T-cell (primary cell): ENCODE measurements at regions not wholly inside any gene's neighbourhood (a gene's known extent, or its start where the extent isn't known, plus 50 kb on each side); places are given as distances from the start of the nearest gene placed in this dataset.

ENCODE experiments used
- ATAC-seq, 4 experiments: fragments of 200-7000 bp in 3 of 4; fragments of 150-1000 bp in 1 of 4; cut with Tn5 transposase; replicated peaks in 1 of 4; 1 replicate in 3 of 4; 2 replicates in 1 of 4; pipeline ENCODE4 v1.10.0; 2021; ENCODE audit warnings: moderate library complexity in 3 of 4, mild to moderate bottlenecking in 2 of 4, moderate number of reproducible peaks in 1 of 4
- CTCF ChIA-PET, 2 donors: fragments of 300-600 bp; sonication (Branson Sonifier 250); formaldehyde crosslinking; loops; one replicate each; lab custom pipeline; 2022; ENCODE audit warnings: antibody characterized with exemption in 2 of 2; lab: Charles Lee
- POLR2A ChIA-PET, 2 donors: fragments of 300-600 bp; sonication (Branson Sonifier 250); formaldehyde crosslinking; loops; one replicate each; lab custom pipeline; 2022; ENCODE audit warnings: antibody characterized with exemption in 2 of 2; lab: Charles Lee
- DNase-seq, 35 experiments: peaks; one replicate each; pipeline versions ENCODE4 v3.0.0 to v3.0.0-alpha.2; 2013 to 2023
- H3K27ac ChIP-seq: one replicate; pipeline ENCODE4 v1.5.1; 2013; ENCODE audit warnings: low read length
- H3K27me3 ChIP-seq, 2 experiments: replicated peaks in 1 of 2; 1 replicate in 1 of 2; 2 replicates in 1 of 2; pipeline versions ENCODE4 v1.6.1 to v1.7.0; 2013; ENCODE audit warnings: low read length in 1 of 2, mixed read lengths in 1 of 2; ENCODE audit not compliant: control insufficient read depth in 2 of 2, insufficient read depth in 2 of 2; ENCODE audit errors: extremely low read depth in 1 of 2
- H3K36me3 ChIP-seq, 2 donors: 1 replicate in 1 of 2; 2 replicates in 1 of 2; pipeline versions ENCODE4 v1.6.1 to v1.7.0; 2013; ENCODE audit warnings: low read length in 1 of 2; ENCODE audit not compliant: control insufficient read depth in 2 of 2, insufficient read depth in 1 of 2; ENCODE audit errors: extremely low read depth in 1 of 2
- H3K4me1 ChIP-seq, 2 experiments: 1 replicate in 1 of 2; 2 replicates in 1 of 2; pipeline versions ENCODE4 v1.6.1 to v1.7.0; 2013; ENCODE audit warnings: low read length in 2 of 2, mixed read lengths in 1 of 2; ENCODE audit not compliant: insufficient read depth in 2 of 2, control insufficient read depth in 1 of 2; ENCODE audit errors: extremely low read depth in 1 of 2
- H3K4me3 ChIP-seq, 2 donors: 1 replicate in 1 of 2; 2 replicates in 1 of 2; pipeline versions ENCODE4 v1.5.1 to v1.7.0; 2013; ENCODE audit warnings: mild to moderate bottlenecking in 2 of 2, low read length in 1 of 2, moderate library complexity in 1 of 2; ENCODE audit not compliant: control insufficient read depth in 1 of 2; ENCODE audit errors: extremely low read depth in 1 of 2
- H3K9me3 ChIP-seq: 2 replicates; pipeline ENCODE4 v1.7.0; 2013
- H3K27ac Mint-ChIP-seq, 2 donors: one replicate each; pipeline ENCODE4 v1.8.0; 2020 to 2021; ENCODE audit warnings: mild to moderate bottlenecking in 2 of 2, mixed read lengths in 2 of 2
- H3K27me3 Mint-ChIP-seq, 2 donors: one replicate each; pipeline ENCODE4 v1.8.0; 2021 to 2022; ENCODE audit warnings: mixed read lengths in 2 of 2
- H3K36me3 Mint-ChIP-seq: one replicate; pipeline ENCODE4 v1.8.0; 2021; ENCODE audit warnings: mixed read lengths
- H3K4me1 Mint-ChIP-seq, 3 donors: one replicate each; pipeline ENCODE4 v1.8.0; 2020 to 2022; ENCODE audit warnings: mixed read lengths in 3 of 3, mild to moderate bottlenecking in 1 of 3
- H3K4me3 Mint-ChIP-seq, 3 donors: one replicate each; pipeline ENCODE4 v1.8.0; 2020 to 2022; ENCODE audit warnings: mild to moderate bottlenecking in 3 of 3, mixed read lengths in 3 of 3, moderate library complexity in 3 of 3
- H3K9me3 Mint-ChIP-seq, 3 donors: one replicate each; pipeline ENCODE4 v1.8.0; 2020 to 2022; ENCODE audit warnings: mixed read lengths in 3 of 3
- WGBS: methylation state at CpG from one replicate; pipeline ENCODE4 v1.1.5; 2013; ENCODE audit warnings: missing lambda C conversion rate; ENCODE audit not compliant: insufficient coverage; 5-methylcytosine and 5-hydroxymethylcytosine counted together

DNA sequence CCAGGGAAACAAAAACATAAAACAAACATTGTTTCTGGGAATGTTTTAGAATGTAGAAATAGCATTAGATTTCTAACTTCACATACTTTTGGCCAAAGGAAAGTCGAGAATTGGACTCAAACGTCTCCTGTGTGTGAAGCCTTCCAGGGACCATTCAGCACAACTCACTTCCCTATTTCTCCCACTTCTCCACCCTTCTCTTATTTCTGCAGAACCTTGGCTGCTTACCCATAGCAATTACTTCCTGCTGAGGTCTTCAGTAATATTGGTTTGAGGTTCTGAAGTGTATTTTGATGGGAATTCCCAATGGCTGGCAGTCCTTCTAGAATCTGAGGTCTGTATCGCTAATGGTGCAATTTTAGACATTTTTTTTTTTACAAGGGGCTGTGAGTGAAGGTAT lies 158.3 kb upstream of the SNX19 start:
- Mint-ChIP-seq H3K4me1 (no peaks in the 10 kb centered on the region), H3K36me3 (no peaks in the 10 kb centered on the region), H3K27ac (no peak overlapping the region), H3K27me3 (peaks cover 0 to 3% of the 10 kb centered on the region in 2 donors), H3K4me3 (no peak overlapping the region), H3K9me3 (no peaks in the 10 kb centered on the region)
- no peaks in the 10 kb centered on the region for H3K27me3 ChIP-seq
- no peak overlapping the region for H3K4me3 ChIP-seq
- no peaks in the 10 kb centered on the region for H3K9me3 ChIP-seq
- CTCF ChIA-PET = no interaction called here
- ATAC-seq = no peak
- DNase-seq = no peak
- WGBS = no CpG with 5 or more reads among the region's 3 CpGs
- POLR2A ChIA-PET = no interaction called here
- no peaks in the 10 kb centered on the region for H3K36me3 ChIP-seq
- H3K27ac ChIP-seq = no peak overlapping the region
- no peaks in the 10 kb centered on the region for H3K4me1 ChIP-seq

DNA sequence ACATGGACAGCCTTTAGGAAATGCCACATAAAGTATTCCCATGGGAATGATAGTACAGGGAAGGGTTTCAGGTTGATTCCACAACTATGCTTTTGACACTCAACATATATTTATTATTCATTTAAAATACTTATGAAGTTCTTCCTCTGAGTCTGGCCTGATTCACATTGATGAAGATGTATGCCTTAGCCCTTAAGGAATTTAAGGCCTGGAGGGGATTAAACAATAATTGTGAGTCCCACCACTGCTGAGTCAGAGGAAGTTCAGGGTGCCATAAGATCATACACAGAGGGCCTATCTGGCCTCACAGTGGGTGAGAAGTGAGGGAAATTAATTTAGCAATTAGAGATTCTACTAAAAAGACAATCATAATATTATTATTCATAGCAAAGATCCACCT lies 161.1 kb upstream of the SNX19 start:
- Mint-ChIP-seq H3K4me1 (no peaks in the 10 kb centered on the region), H3K36me3 (no peaks in the 10 kb centered on the region), H3K9me3 (peaks cover 0 to 4% (median 2%) of the 10 kb centered on the region in 3 donors), H3K27me3 (no peaks in the 10 kb centered on the region), H3K4me3 (no peak overlapping the region), H3K27ac (no peak overlapping the region)
- H3K4me1 ChIP-seq = no peaks in the 10 kb centered on the region
- no peaks in the 10 kb centered on the region for H3K27me3 ChIP-seq
- no peaks in the 10 kb centered on the region for H3K9me3 ChIP-seq
- no peak overlapping the region for H3K4me3 ChIP-seq
- no peaks in the 10 kb centered on the region for H3K36me3 ChIP-seq
- ChIA-PET POLR2A (no interaction called here), CTCF (no interaction called here)
- no peak for DNase-seq
- ATAC-seq = no peak
- H3K27ac ChIP-seq = no peak overlapping the region

DNA sequence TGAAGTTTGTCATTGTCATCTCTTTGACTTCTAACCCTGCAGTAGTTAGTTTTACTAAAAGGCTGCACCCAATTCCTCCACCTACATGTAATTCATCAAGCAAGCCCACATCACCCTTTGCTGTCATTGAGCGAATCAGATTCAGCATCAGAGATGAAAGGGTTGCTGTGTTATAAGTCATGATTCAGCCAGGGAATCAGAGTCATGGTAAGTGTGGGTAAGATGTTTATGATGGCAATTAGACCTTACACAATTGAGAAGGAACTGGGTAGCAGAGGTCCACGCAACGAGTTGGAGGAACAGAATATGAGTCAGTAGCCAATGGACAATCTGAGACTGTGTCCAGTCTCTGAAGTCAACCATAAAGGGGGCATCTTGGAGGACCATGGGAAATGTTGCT lies 162.8 kb upstream of the SNX19 start:
- no peak overlapping the region for H3K4me3 ChIP-seq
- H3K36me3 Mint-ChIP-seq = no peaks in the 10 kb centered on the region
- H3K27me3 ChIP-seq = no peaks in the 10 kb centered on the region
- H3K4me3 Mint-ChIP-seq = no peak overlapping the region
- no peaks in the 10 kb centered on the region for H3K4me1 Mint-ChIP-seq
- ATAC-seq (no peak), DNase-seq (no peak)
- no peak overlapping the region for H3K27ac Mint-ChIP-seq
- CTCF ChIA-PET = no interaction called here
- 81% methylated on average over 3 of the region's 3 CpGs for WGBS
- POLR2A ChIA-PET = no interaction called here
- H3K9me3 ChIP-seq = no peaks in the 10 kb centered on the region
- H3K4me1 ChIP-seq = no peaks in the 10 kb centered on the region
- H3K27ac ChIP-seq = no peak overlapping the region
- H3K36me3 ChIP-seq = no peaks in the 10 kb centered on the region
- peaks cover 0 to 6% (median 4%) of the 10 kb centered on the region in 3 donors for H3K9me3 Mint-ChIP-seq
- no peaks in the 10 kb centered on the region for H3K27me3 Mint-ChIP-seq

DNA sequence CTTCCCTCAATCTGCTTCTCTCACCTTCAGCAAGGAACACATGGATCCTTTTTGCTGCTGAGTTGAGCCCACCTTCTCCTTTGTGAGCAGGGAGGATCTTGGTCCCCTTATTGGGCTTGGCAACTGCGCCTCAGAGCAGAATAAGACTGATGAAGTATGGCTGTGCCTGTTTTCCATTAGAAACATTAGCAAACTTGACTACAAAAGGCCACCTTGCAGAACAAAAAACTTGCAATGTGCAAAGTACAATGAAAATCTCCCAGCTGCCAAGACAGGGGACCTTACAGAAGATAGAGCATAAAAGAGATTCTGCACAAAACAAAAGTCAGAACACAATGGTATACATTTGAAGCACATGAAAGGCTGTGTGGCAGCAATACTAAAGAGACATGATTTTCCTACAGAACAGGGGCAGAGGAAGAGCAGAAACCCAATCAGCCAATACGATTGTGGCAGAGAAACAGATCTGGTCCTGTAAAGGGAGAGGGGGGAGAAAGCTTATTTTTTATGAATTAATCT lies 173.5 kb upstream of the SNX19 start:
- no peaks in the 10 kb centered on the region for H3K4me1 Mint-ChIP-seq
- no peak for DNase-seq
- Histone ChIP-seq H3K27ac (no peak overlapping the region), H3K9me3 (no peaks in the 10 kb centered on the region), H3K4me1 (no peaks in the 10 kb centered on the region), H3K27me3 (no peaks in the 10 kb centered on the region), H3K36me3 (no peaks in the 10 kb centered on the region), H3K4me3 (no peak overlapping the region)
- no peak for ATAC-seq
- no CpG with 5 or more reads among the region's 2 CpGs for WGBS
- POLR2A ChIA-PET = no interaction called here
- CTCF ChIA-PET = no interaction called here
- peaks cover 0 to 14% of the 10 kb centered on the region in 2 donors for H3K27me3 Mint-ChIP-seq
- no peak overlapping the region for H3K27ac Mint-ChIP-seq
- no peak overlapping the region for H3K4me3 Mint-ChIP-seq
- H3K36me3 Mint-ChIP-seq = no peaks in the 10 kb centered on the region
- peaks cover 3 to 13% (median 11%) of the 10 kb centered on the region in 3 donors for H3K9me3 Mint-ChIP-seq

DNA sequence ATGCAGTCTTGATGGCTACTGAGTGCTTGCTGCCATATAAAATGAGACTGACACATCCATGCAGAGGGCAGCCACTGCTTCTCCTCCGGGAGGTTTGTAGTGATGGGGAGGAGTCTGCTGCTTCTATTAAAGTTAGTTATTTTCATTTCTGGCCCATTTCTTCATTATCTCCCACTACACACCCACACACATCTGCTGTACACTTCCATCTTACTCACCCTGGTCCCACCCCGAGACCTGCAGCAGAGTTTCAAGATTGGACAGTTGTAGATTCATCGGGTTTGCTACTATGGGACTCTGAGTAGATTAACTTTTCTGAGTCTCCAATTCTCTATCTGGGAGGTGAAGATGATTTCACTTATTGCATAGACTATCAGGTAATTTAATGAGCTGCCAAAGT lies 176.2 kb upstream of the SNX19 start:
- Mint-ChIP-seq H3K27me3 (peaks cover 0 to 9% of the 10 kb centered on the region in 2 donors), H3K36me3 (no peaks in the 10 kb centered on the region), H3K4me1 (no peaks in the 10 kb centered on the region), H3K9me3 (peaks cover 0 to 5% (median 0%) of the 10 kb centered on the region in 3 donors), H3K4me3 (no peak overlapping the region), H3K27ac (no peak overlapping the region)
- DNase-seq (no peak), ATAC-seq (no peak)
- no peak overlapping the region for H3K27ac ChIP-seq
- no peaks in the 10 kb centered on the region for H3K36me3 ChIP-seq
- POLR2A ChIA-PET = no interaction called here
- no peaks in the 10 kb centered on the region for H3K4me1 ChIP-seq
- WGBS = no CpG with 5 or more reads among the region's 3 CpGs
- CTCF ChIA-PET = no interaction called here
- no peak overlapping the region for H3K4me3 ChIP-seq
- no peaks in the 10 kb centered on the region for H3K9me3 ChIP-seq
- peaks cover 0 to 9% of the 10 kb centered on the region in 2 experiments for H3K27me3 ChIP-seq

DNA sequence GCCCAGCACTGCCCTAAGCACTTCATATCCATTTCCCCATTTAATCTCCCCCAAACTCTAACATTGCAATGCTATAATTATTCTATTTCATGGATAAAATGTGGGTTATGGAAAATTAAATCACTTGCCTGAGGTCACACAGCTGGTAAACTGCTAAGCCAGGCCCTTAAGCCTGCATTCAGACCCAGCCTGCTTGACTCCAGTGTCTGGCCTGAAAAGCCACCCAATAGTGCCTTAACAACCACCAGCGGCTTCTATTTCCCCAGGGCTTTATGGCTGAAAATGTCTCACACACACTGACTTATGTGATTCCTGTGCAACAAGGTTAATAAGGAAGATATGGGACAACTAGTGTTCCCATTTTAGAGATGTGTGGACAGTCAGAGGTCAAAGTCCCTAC lies 178.5 kb upstream of the SNX19 start:
- H3K4me3 ChIP-seq = no peak overlapping the region
- Mint-ChIP-seq H3K4me3 (no peak overlapping the region), H3K9me3 (no peaks in the 10 kb centered on the region), H3K27me3 (peaks cover 0 to 4% of the 10 kb centered on the region in 2 donors), H3K36me3 (no peaks in the 10 kb centered on the region), H3K27ac (no peak overlapping the region), H3K4me1 (no peaks in the 10 kb centered on the region)
- WGBS = no CpG with 5 or more reads among the region's 1 CpG
- H3K27ac ChIP-seq = no peak overlapping the region
- no peaks in the 10 kb centered on the region for H3K36me3 ChIP-seq
- H3K9me3 ChIP-seq = no peaks in the 10 kb centered on the region
- H3K27me3 ChIP-seq = peaks cover 0 to 9% of the 10 kb centered on the region in 2 experiments
- no peak for ATAC-seq
- POLR2A ChIA-PET = no interaction called here
- CTCF ChIA-PET = no interaction called here
- H3K4me1 ChIP-seq = no peaks in the 10 kb centered on the region
- no peak for DNase-seq
